ENCODE measurements at regions not wholly inside any gene's neighbourhood (a gene's known extent, or its start where the extent isn't known, plus 50 kb on each side); places are given as distances from the start of the nearest gene placed in this dataset.

GRCh38 chr6:79864421-79864820, 82.9 kb downstream of the ELOVL4 start:
- no peak for DNase-seq

DNA sequence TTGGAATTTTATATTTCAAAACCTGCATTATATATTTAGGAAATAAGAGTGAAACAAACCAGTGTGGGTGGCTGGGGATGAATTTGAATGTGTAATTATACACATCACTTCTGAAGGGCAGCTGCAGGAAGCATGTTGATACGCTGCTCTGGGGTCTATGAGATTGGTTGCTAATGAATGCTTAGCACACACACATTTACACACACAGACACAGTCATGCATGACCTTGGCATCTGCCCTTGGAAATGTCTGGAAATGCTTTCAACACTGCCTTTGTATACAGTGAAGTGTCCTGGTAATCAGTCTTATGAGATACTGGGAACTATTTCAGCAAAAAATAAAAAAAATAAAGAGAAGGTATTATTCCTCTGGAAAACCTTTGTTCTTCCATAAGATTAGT, 83.4 kb downstream of the ELOVL4 start:
- no peak for DNase-seq

DNA sequence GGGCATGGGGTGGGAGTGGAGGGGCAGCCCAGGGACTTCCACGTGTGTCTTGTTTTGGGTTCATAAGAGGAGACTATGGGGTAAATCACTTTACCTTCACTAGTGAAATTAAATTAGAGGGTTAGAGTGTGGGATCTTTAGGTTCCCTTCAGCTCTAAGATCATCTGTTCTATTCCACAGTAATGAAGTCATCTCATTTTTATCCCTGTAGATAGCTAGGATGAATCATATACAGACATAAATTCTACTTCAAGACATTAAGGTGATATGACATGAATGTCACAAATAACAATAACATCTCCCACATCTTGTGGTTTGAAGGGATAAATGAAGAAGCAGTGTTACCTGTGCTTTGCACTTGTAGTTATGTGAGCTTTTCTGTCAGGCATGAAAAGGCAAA, 83.8 kb downstream of the ELOVL4 start:
- no peak for DNase-seq

DNA sequence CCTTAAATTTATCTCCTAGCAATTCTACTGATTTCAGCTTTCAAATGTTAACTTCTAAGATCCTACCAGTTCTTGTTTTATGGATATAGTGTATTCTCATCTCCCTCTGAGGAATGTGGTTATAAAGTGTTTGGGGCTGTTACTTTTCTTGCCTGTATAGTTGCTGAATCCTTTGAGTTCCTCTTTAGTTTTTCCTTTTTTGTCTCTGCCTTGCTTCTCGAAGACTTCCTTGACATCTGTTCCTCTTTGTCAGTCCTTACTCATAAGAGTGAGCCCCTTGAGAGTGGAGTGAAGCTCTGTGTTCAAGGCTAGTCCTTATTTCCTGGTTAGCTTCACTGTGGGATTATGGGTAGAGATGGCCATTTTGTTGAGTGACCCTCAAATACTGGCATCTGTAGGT, 84.6 kb downstream of the ELOVL4 start:
- no peak for DNase-seq

GRCh38 chr6:79862126-79862525, 85.2 kb downstream of the ELOVL4 start:
- DNase-seq = no peak

- DNase-seq = no peak
These were observed 86.3 kb downstream of the ELOVL4 start for GRCh38 chr6:79861023-79861422.

- DNase-seq = no peak
These were observed 99.9 kb downstream of the ELOVL4 start for GRCh38 chr6:79847426-79847825.

- no peak for DNase-seq
These were observed 104.8 kb downstream of the ELOVL4 start for GRCh38 chr6:79842376-79843040.

DNA sequence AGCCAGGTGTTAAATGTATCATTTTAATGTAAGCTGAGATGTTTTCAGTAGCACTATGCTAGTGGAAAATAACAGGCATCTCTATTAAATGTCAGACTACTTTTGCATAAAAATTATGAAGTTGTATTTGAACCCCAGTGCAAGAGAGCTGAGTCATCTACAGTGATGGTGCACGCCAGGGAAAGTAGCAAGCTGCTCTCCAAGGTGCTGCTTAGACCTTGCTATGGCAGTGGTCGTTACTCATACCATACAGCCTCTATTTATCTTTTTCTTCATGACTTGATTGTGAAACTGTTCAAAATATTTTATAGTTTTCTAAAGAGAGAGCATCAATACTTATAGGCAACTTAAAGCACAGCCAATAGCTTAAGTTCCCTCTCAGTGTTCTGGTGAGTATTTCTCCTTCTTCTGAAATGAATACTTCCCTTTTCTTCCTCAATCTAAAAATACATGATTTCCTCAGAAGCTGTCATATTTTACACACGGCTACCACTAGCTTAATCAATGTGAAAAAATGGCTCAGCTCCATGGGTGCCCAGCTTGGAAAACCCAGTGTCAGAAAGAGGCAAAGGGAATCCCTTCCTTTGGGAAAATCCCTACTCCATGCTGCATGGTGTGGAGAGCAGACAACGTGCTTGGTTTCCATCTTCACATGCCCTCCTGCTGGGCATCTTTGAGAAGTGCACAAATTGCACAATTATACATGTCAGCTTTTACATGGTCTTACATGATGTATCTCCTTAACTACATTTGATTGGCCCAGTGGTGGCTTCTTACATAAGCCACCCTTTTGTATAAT, 105.6 kb downstream of the ELOVL4 start:
- no peak for DNase-seq

DNA sequence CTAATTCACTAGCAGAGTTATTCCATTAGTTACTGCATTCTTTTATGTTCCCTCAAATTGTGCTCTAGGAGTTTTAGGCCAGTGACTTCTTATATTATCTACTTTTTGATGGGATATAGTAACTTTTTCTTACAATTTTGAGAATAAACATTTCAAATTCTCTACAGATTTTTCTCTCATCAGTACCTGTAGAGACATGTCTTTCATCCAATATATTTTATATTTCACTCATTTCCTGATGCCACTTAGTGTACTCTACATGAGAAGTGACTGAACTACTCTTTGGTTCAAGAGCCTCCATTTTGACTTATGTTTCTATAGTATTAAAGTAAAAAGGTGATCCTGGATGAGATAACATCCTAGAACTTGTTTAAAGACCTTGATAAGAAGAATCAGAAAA, 108.5 kb downstream of the ELOVL4 start:
- no peak for DNase-seq

DNA sequence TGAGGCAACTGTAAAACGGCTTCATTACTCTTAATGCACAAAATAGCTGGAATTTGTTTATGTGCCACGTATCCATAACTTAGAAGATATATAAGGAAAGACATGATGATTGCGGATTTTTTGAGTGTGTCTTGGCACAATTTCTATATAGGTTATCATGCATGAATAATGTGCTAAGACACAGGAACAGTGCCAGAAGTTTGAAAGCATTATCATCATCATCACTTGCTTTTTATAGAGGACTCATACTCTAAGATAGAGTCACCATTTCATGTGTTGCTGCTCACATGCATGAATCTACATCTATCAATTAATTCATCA, 113.4 kb downstream of the ELOVL4 start:
- DNase-seq = no peak

- DNase-seq = no peak
These were observed 113.9 kb downstream of the ELOVL4 start for GRCh38 chr6:79833264-79833963.

GRCh38 chr6:79832723-79833122, 114.6 kb downstream of the ELOVL4 start:
- DNase-seq = no peak

DNA sequence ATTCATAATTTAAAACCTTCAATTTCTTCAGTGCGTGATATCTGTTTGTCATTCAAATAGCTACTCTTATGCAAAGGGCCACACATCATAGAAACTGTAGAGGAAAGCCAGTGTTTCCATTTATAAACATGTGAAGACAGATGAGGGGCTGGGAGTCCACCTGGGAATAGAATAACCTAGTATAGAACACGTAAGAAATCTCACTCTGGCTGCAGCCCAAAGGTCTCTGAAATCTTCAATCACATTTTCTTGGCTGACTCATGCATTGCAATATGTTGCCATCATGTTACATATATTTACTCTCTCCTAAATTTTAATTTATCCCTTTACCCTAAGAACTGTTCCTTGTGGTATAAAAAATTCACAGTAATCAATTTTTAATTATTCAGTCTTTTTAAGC, 123.2 kb downstream of the ELOVL4 start:
- DNase-seq = no peak

DNA sequence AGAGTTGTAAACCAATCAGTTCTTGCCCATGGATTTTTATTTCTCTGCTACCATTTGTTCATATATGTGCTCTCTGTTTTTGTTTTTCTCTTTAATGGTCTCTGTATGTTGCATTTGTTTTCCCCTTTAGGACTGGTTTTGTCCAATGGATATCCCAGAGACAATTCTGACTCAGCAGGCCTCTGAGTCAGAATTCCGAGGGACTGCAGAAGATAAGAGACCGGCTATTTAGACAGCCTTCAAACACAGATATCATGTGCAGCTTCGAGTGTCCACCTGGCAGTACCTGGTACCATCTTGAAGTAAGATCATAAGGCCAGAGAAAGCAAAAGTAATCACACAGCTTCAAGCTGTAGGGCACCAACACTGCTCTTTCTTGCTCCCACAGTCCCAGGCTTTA, 125.5 kb downstream of the ELOVL4 start:
- DNase-seq = no peak

- DNase-seq = no peak
These were observed 128.9 kb downstream of the ELOVL4 start for GRCh38 chr6:79818471-79818870.

DNA sequence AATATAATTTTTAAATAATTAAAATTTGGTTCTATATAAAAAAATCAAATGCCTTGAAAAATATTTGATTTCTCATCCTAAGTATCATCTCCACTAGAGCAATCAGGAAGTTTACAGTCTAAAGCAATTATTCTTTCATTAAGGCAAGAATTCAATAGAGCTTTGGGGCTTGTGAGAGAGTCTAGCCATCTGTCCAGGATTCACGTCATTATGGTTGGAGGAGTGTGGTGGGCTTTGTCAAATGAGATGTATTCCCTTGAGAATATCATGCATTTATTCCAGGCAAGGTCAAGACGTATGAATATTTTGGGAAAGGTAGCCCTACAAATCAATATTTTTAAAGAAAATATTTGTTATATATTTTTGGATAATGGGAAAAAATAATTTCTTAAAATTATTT, 132.4 kb downstream of the ELOVL4 start:
- DNase-seq = no peak

DNA sequence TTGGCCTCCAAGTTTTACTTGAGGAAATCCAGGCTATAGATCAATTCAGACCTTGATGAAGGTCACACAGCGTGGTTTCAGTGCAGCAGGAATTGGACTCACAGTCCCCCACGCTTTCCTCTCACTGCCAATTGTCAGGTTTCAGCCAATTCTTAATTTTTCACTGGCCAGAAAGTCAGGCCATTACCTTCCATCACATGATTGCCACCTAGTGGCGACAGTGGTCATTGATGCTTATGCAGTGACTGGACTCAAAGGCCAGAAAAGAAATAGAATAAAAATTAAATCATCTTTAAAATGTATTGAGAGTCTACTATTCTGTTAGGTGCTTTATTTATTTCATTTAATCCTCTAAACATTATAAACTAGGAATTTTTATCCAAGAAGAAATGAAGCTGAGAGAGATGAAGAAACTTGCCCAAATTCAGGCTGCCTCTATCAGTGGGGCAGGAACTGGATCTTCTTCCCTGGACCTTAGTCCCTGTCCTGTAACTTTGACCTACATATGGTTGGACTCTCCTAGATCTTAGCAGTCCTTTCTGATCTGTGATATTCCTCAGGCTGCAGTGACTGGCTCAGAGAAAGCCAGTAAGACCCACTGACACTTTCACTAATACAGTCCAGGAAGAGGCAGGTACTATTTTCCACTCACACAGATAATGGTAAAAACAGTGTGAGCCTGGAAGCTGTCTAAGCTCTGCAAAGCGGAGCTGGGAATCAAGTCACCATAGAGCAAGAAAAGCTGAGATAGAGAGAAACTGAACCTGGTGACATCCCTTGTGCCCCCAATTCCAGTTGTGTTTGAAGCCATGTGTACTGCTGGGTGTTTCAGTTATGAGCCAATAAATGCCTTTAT, 133.3 kb downstream of the ELOVL4 start:
- peak; percentile 63 for DNase-seq

GRCh38 chr6:79813143-79813850, 134.1 kb downstream of the ELOVL4 start:
- DNase-seq = no peak

DNA sequence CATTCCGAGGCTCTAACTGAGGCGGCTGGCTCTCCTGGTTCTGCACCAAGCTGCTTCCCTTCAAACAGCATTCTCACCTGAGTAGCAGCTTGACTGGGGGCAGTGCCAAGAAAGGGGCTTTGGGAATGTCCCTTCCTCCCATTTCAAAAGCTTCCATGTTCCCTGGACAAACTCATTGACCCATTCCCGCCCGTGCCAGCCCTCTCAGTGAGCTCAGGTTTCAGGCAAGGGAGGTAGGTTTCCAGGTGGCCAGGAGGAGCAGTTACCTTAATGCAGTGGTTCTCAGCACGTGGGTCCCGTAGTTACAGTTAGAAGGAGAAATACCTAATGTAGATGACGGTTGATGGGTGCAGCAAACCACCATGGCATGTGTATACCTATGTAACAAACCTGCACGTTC, 135.2 kb downstream of the ELOVL4 start:
- DNase-seq = no peak

GRCh38 chr6:79810871-79811270, 136.5 kb downstream of the ELOVL4 start:
- DNase-seq = no peak

- no peak for DNase-seq
These were observed 137.1 kb downstream of the ELOVL4 start for GRCh38 chr6:79810185-79810705.
